ENCODE measurements at regions not wholly inside any gene's neighbourhood (a gene's known extent, or its start where the extent isn't known, plus 50 kb on each side); places are given as distances from the start of the nearest gene placed in this dataset.

DNA sequence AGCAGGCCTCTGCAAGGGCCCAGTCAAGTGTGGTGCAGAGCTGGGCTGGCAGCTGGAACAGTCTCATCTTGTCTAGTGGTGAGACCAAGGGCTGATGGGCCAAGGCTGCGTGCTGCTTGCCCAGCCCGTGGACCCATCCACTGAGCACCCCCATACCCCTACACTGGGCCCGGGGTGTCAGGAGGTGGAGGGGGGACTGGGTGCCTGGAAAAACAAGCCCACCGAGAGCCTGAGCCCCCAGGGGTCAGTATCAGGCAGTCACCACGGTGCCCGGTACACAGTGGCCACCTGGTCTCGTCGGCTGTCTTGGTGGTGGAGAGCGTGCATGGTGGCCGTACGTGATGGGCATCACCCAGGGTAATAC lies 238.3 kb downstream of the SEC14L1 start:
- no peak for DNase-seq

DNA sequence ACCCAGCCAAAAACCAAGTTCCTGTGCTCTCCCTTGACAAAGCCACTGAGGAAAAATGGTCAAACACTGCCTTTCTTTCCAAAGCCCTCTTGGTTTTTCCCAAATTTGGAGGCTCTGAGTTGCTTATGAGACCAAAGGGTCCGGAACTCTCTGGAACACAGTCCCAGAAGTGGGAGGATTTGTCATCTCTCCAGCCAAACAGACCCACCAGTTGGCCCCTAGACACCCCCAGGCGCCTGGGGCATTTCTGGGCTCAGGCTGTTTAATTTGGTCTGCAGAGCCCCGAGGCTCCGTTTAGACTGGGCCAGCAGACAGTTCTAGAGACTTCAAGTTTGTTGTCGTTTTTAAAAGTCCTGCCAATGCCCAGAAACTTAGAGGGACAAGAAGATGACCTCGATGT lies 239.1 kb downstream of the SEC14L1 start:
- no peak for DNase-seq

DNA sequence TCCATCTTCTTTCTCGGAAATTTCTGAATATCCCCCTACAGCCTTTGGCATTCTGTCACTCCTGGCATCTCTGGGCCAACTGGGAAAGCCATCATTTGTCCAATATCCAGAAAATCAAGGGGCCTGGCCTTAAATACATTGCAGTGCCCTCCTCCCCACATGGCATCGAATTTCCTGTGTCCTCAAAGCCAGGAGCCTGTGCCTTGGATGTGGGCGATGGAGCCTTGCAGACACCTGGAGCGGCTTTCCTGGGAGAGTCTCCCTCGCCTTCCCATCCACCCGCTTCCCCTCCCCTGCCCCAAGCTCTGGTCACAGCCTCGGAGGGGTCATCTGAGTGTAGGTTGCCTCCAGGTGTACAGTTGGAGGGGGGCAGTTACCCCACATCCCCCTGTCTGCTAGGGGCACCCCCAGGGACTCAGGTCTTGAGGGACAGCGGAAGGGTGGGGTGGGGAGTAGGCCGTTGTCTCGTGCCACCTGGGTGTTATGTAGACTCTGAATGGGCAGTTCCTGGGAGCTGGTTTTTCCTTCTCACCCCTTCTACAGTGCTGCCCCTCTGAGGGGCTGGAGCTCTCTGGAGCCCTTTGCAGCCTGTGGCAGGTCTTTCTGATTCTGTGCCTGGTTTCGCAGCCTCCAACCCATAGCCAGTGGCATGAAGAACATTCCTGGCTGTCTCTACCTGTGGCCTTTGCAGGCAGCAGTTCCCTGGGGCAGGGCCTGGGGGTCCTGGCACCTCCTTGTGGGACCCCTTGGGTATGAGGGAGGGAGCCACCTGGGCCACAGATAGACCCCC lies 239.8 kb downstream of the SEC14L1 start:
- DNase-seq = no peak

- no peak for DNase-seq
These were observed 240.5 kb downstream of the SEC14L1 start for GRCh38 chr17:77381185-77381700.

GRCh38 chr17:77381731-77382130 lies 241.0 kb downstream of the SEC14L1 start:
- no peak for DNase-seq

GRCh38 chr17:77382356-77382911 lies 241.7 kb downstream of the SEC14L1 start:
- no peak for DNase-seq

DNA sequence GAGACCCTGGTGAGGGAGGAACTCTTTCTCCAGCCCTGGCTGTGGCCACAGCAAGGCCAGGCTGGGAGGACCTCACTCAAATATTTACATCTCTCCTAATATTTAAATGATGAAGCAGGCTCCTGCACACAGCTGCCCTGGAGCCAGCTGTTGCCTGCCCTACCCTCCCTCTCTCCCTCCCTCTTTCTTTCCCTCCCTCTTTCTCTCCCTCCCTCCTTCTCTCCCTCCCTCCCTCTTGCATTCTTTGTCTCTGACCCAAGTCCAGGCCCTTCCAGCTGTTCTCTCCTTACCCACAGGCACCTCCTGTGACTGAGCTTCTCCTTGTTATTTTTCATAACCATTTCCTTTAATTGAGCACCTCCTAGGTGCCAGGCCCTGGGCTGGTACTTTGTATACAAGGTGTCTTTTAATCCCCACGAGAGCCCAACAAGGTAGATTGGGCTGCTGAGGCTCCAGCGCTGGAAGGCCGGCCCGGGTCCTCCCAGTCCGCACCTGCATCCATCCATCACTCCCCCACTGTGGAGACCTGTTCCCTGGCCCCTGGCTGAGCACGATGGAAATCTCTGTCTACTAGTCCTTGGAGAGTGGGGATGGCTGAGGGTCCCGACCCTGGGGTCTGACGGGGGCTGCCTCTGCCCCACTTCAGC lies 242.3 kb downstream of the SEC14L1 start:
- peak; percentile 92 for DNase-seq

DNA sequence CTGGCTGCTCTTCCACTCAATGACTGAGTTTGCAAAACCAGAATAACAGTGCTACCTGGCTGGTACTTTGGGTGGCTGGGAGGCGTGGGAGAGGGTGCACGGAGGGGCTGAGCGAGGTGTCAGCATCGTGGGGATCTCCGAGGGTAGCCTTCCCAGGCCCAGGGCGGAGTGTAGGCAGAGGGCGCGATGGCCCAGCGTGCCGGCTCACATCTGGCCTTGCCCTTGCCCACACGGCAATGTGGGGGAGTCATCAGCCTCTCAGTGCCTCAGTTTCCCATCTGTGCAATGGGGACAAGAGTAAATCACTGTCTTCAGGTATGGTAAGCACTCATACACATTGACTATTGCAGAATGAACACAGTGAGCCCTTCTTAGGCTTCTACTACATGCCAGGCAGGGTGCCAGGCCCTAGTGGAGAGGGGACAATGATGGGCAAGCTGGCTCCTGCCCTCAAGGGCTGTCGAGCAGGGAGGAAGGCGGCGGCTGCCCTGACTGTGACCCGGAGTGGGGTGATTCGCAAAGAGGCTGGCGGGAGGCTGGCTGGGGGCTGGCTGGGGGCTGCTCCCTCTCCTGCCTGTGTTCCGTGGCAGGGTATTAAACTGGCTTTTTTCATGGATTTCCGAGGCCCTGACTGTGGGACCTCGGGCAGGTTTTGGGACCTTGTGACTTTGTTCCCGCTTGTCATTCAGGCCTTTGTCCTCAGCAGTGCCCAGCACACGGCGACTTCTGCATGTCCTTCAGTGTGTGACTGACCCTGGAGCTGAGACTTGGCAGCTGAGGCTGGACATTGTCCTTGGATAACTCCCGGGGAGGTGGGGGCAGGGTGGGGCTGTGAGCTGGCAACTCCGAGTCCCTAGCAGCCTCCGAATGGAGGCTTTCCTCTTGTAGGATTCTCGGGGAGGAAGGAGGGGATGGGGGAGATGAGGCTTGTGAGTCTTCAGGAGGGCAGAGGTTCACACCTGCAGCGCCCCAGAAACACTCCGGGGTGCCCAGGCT lies 243.1 kb downstream of the SEC14L1 start:
- DNase-seq = peak; percentile 54

DNA sequence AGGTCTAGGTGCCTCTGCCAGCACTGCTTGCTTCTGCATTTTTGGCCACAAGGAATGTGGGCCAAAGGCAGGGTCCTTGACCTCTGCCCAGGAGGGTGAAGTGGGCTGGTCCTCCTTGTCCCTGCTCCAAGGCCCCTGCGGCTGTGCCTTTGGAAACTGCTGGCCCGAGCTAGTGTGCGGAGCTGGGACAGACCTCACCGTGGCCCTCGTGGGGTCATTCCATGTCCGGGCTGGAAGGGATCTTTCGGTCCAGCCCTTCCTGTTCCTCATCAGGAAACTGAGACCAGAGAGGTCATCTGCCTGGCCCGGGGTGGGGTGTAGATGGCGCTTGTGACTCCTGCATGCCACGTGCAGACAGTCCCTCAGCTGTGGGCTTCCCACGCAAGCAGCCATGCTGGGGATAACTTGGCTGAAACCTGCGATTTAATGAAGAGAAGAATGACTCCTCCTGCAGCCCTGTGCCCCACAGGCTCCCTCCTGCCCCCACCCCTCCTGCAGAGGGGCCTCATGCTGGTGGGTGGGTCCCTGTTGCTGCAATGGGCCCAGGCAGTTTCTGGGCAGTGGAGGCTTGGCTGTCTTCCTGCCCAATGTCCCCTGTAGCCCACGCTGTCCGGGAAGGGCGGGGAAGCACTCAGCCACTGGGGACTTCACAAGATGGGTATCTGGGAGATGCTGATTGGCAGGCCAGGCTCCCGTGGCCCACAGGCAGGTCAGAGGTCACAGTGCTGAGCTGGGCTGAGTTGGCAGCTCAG lies 245.2 kb downstream of the SEC14L1 start:
- no peak for DNase-seq

DNA sequence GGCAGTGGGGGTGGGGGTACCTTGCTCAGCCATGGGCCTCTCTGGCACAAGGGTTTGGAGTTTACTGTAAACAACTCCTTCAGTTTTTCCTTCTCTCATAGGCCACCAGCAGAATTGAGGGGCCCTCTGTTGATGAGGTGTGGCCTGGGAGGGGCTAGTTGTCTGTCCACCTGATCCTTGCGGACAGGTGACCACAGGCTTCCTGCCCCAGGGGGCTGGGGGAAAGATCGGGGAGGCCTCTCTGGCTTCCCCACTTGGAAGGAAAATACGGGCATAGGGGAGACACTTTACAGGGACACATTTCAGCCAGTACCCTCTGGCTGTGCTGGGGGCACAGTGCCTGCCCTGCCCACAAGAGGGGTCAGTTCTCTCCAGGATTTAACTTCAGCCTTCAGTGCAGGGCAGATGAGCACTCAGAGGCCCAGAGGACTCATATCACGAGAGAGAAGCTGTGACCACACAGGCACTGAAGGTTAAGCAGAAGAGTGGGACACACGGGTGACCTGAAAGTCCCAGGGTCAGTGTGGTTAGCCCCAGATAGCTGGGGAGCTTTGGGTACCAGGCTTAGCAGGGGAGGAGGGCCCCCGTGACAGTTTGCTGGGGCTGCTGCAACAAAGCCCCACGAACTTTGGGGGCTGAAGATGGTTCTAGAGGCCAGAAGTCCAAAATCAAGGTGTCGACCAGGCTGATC lies 245.9 kb downstream of the SEC14L1 start:
- no peak for DNase-seq

DNA sequence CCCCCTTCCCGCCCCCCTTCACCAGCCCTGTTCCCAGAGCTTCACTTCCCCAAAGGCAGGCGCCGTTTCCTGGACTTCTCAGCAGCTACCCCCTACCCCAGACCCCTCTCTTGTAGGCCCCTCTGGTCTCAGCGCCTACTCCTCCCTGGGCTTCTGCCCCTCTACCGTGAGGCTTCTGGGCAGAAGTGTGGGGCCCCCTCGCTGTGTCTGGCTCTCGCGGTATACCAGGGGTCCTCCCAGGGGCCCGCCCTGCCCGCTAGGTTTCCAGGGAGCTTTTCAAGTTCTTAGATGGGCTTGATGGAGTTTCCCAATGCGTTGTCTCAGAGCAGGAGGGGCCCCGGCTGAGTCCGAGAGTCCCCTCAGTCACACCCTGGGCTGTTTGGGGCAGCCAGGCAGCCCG lies 247.1 kb downstream of the SEC14L1 start:
- no peak for DNase-seq

GRCh38 chr17:77388384-77389306 lies 247.9 kb downstream of the SEC14L1 start:
- no peak for DNase-seq

- no peak for DNase-seq
These were observed 250.1 kb downstream of the SEC14L1 start for GRCh38 chr17:77390870-77391269.

GRCh38 chr17:77391668-77392375 lies 251.1 kb downstream of the SEC14L1 start:
- DNase-seq = peak; percentile 81

- no peak for DNase-seq
These were observed 251.9 kb downstream of the SEC14L1 start for GRCh38 chr17:77392376-77393273.

GRCh38 chr17:77393274-77393600 lies 252.5 kb downstream of the SEC14L1 start:
- no peak for DNase-seq

GRCh38 chr17:77393867-77394539 lies 253.2 kb downstream of the SEC14L1 start:
- DNase-seq = no peak
